ENCODE measurements at regions not wholly inside any gene's neighbourhood (a gene's known extent, or its start where the extent isn't known, plus 50 kb on each side); places are given as distances from the start of the nearest gene placed in this dataset.

DNA sequence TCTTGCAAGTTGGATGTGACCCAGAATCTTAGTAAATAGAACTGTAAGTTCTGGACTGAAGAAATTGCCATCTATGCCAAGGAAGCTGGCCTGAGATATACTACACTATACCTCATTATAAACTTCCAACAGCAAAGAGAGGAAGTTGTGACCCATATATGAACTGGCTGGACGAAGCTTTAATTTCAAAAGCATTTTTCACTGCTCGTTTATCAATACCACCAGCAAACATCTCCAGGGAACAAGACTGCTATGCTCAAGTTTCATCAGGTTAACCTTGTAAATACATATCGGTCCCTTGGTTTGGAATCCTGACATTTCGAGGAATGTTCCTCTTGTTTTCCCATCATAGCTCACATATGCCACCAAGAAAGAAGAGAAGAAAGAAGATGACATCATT, 334.5 kb upstream of the IGFBP7 start (continued):
- TF ChIP-seq TSHZ2 (CRISPR knock-in tag; IDR thresholded peaks at IDR 0.05) (no peak), TOX (CRISPR knock-in tag; IDR thresholded peaks at IDR 0.05; ENCODE audit: borderline replicate concordance) (no peak), ZNF8 (CRISPR knock-in tag; IDR thresholded peaks at IDR 0.05) (no peak)

- TF ChIP-seq ISL1 (CRISPR knock-in tag; IDR thresholded peaks at IDR 0.05) (no peak), TOX (CRISPR knock-in tag; IDR thresholded peaks at IDR 0.05; ENCODE audit: borderline replicate concordance) (no peak), ZFP30 (CRISPR knock-in tag; IDR thresholded peaks at IDR 0.05) (no peak), ARNTL (CRISPR knock-in tag; IDR thresholded peaks at IDR 0.05; ENCODE audit: borderline replicate concordance, low read depth) (no peak), GLIS3 (CRISPR knock-in tag; IDR thresholded peaks at IDR 0.05) (no peak), ZC3H10 (CRISPR knock-in tag; IDR thresholded peaks at IDR 0.05) (no peak), CSDC2 (CRISPR knock-in tag; IDR thresholded peaks at IDR 0.05) (no peak), CREB5 (CRISPR knock-in tag; IDR thresholded peaks at IDR 0.05; ENCODE audit: low read depth) (no peak), OSR1 (CRISPR knock-in tag; IDR thresholded peaks at IDR 0.05) (no peak), BACH2 (CRISPR knock-in tag; IDR thresholded peaks at IDR 0.05; ENCODE audit: borderline replicate concordance) (no peak), ZNF8 (CRISPR knock-in tag; IDR thresholded peaks at IDR 0.05) (no peak), TCF4 (CRISPR knock-in tag; IDR thresholded peaks at IDR 0.05; ENCODE audit: borderline replicate concordance) (no peak)
- no peak for ATAC-seq
Observed at GRCh38 chr4:57443787-57444186, 333.6 kb upstream of the IGFBP7 start.

- TF ChIP-seq OSR1 (CRISPR knock-in tag; IDR thresholded peaks at IDR 0.05), result no peak
- TF ChIP-seq ZNF70 (CRISPR knock-in tag; IDR thresholded peaks at IDR 0.05), result no peak
- no peak for TF ChIP-seq ESRRG (CRISPR knock-in tag; IDR thresholded peaks at IDR 0.05)
- TF ChIP-seq ZFP3 (CRISPR knock-in tag; IDR thresholded peaks at IDR 0.05), result no peak
- no peak for TF ChIP-seq RARB (CRISPR knock-in tag; IDR thresholded peaks at IDR 0.05)
- no peak for TF ChIP-seq ZNF8 (CRISPR knock-in tag; IDR thresholded peaks at IDR 0.05)
- TF ChIP-seq CSDC2 (CRISPR knock-in tag; IDR thresholded peaks at IDR 0.05), result no peak
- no peak for TF ChIP-seq POU6F1 (CRISPR knock-in tag; IDR thresholded peaks at IDR 0.05; ENCODE audit: borderline replicate concordance, low read depth)
- no peak for TF ChIP-seq TSHZ2 (CRISPR knock-in tag; IDR thresholded peaks at IDR 0.05)
- no peak for TF ChIP-seq CREB5 (CRISPR knock-in tag; IDR thresholded peaks at IDR 0.05; ENCODE audit: low read depth)
- no peak for ATAC-seq
Observed at GRCh38 chr4:57443308-57443707, 333.1 kb upstream of the IGFBP7 start.

DNA sequence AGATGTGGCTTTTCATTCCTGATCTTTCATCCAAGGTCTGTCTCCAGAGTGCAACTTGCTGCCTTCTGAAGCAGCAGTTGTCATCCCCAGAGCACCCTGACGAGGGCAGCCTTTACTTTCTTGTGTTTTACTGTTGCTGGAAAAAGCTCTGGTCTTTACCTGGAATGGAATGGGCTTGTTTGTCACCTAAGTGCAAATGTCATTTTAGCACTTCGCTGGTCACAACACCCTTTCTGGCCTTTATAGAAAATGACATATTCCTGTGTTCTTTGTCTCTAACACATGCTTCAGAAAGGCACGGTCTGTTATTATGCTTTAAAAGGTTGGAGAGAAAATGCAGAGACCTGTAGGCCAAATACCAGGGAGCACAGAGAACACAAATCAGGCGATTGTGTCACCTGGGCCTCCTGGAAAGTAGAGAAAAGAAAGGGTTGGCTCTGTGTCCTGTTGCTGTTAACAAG, 332.7 kb upstream of the IGFBP7 start:
- TF ChIP-seq TSHZ2 (CRISPR knock-in tag; IDR thresholded peaks at IDR 0.05) (no peak), CREB5 (CRISPR knock-in tag; IDR thresholded peaks at IDR 0.05; ENCODE audit: low read depth) (no peak), TOX (CRISPR knock-in tag; IDR thresholded peaks at IDR 0.05; ENCODE audit: borderline replicate concordance) (no peak)
- ATAC-seq, result 0 out of 3 replicates have a peak, but pooled peaks have one; percentile 44

Data from SK-N-SH treated with all-trans-retinoic acid at 6 μM for 48 hours (cell line).